ENCODE measurements at regions not wholly inside any gene's neighbourhood (a gene's known extent, or its start where the extent isn't known, plus 50 kb on each side); places are given as distances from the start of the nearest gene placed in this dataset.

DNA sequence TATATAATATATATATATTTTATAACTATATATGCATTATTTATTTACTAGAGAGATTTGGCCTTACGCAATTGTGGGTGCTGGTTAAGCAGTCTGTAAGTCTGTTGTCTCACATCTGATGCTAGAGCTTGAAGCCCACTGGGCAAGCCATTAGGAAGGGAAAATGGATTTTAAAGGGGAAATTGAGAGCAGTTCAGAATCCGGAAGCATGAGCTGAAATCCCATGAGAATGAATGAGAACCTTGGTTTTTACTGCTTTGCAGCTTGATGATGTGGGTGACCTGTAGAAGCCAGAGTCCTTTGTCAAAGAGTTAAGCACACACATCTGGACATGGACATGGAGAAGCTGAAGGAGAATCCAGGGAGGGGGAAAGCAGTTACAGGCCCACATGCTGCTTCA lies 220.8 kb upstream of the DAB1 start:
- H3K9me3 Mint-ChIP-seq (ENCODE audit: unreplicated experiment), result no peaks in the 10 kb centered on the region
- H3K4me3 Mint-ChIP-seq (ENCODE audit: unreplicated experiment), result no peak overlapping the region
- H3K36me3 Mint-ChIP-seq (ENCODE audit: unreplicated experiment), result no peaks in the 10 kb centered on the region
- DNase-seq (ENCODE audit: extremely low spot score, unreplicated experiment), result no peak
- H3K27me3 Mint-ChIP-seq (ENCODE audit: unreplicated experiment), result peaks cover 32% of the 10 kb centered on the region
- H3K27ac Mint-ChIP-seq (ENCODE audit: unreplicated experiment), result no peak overlapping the region
- TF ChIP-seq, protein P1, sequence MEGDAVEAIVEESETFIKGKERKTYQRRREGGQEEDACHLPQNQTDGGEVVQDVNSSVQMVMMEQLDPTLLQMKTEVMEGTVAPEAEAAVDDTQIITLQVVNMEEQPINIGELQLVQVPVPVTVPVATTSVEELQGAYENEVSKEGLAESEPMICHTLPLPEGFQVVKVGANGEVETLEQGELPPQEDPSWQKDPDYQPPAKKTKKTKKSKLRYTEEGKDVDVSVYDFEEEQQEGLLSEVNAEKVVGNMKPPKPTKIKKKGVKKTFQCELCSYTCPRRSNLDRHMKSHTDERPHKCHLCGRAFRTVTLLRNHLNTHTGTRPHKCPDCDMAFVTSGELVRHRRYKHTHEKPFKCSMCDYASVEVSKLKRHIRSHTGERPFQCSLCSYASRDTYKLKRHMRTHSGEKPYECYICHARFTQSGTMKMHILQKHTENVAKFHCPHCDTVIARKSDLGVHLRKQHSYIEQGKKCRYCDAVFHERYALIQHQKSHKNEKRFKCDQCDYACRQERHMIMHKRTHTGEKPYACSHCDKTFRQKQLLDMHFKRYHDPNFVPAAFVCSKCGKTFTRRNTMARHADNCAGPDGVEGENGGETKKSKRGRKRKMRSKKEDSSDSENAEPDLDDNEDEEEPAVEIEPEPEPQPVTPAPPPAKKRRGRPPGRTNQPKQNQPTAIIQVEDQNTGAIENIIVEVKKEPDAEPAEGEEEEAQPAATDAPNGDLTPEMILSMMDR (IDR thresholded peaks at IDR 0.05), result no peak
- no peaks in the 10 kb centered on the region for H3K4me1 Mint-ChIP-seq (ENCODE audit: unreplicated experiment)

DNA sequence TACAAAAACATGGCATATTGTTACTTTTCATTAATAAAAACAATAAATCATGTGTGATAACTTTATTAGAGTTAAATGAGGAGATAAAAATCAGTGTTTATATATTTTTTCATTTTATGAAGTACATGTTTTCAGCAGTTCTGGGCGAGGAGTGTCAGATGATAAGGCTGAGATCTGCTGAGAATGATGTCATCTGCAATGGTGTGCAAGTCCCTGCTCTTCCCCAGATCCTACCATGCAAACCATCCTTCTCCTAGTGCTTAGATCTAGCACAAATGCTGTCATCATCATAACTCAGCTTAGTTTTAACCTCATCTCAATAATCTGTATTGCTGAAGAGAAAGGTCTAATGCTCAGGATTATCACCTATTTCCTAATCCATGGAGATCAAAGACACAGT lies 214.4 kb upstream of the DAB1 start:
- H3K27me3 Mint-ChIP-seq (ENCODE audit: unreplicated experiment), result peaks cover 30% of the 10 kb centered on the region
- H3K4me1 Mint-ChIP-seq (ENCODE audit: unreplicated experiment), result no peaks in the 10 kb centered on the region

DNA sequence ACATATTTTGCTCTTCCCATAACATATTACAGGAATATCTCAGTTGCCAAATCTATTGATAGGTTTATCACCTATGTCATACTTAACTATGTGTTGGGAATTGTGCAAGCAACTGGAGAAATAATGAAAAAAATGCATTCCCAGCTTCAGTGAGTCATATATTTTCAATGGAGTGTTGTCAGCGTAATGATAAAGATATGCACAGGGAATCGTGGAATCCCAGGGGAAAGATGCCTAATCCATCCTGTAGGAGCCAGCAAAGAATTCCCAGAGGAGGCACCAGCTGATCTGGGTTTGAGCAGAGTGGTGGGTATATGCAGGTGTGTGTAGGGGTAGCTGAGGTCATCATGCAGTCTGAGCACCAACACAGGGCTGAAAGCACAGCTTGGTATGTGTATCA lies 213.3 kb upstream of the DAB1 start:
- no peak for DNase-seq (ENCODE audit: extremely low spot score, unreplicated experiment)

More for the DNA sequence above, 214.4 kb upstream of the DAB1 start:
- Mint-ChIP-seq H3K27ac (ENCODE audit: unreplicated experiment) (no peak overlapping the region), H3K4me3 (ENCODE audit: unreplicated experiment) (no peak overlapping the region), H3K9me3 (ENCODE audit: unreplicated experiment) (no peaks in the 10 kb centered on the region), H3K36me3 (ENCODE audit: unreplicated experiment) (no peaks in the 10 kb centered on the region)
- no peak for DNase-seq (ENCODE audit: extremely low spot score, unreplicated experiment)
- TF ChIP-seq, protein P1 (IDR thresholded peaks at IDR 0.05), result no peak

DNA sequence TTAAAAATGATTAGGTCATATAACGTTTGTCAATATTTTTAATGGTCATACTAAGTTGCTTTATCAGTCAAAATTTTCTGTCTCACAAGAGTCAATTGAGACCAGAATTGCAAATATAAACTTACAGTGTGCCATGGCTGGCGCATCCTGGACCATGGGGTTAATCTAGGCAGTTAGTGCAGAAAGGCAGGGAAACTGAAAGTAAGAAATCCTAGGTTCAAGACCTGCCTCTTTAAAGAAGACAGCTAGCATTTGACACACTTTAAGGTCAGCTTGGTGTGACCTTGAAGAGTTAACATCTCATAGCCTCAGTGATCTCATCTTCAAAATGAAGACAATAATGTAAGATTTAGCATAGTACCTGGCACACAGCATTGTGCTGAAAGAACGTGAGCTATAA lies 210.0 kb upstream of the DAB1 start:
- no peaks in the 10 kb centered on the region for H3K9me3 Mint-ChIP-seq (ENCODE audit: unreplicated experiment)
- peaks cover 1% of the 10 kb centered on the region for H3K4me1 Mint-ChIP-seq (ENCODE audit: unreplicated experiment)
- DNase-seq (ENCODE audit: extremely low spot score, unreplicated experiment), result no peak
- TF ChIP-seq, protein P1 (IDR thresholded peaks at IDR 0.05), result no peak
- H3K27me3 Mint-ChIP-seq (ENCODE audit: unreplicated experiment), result peaks cover 22% of the 10 kb centered on the region
- no peak overlapping the region for H3K27ac Mint-ChIP-seq (ENCODE audit: unreplicated experiment)
- no peaks in the 10 kb centered on the region for H3K36me3 Mint-ChIP-seq (ENCODE audit: unreplicated experiment)
- H3K4me3 Mint-ChIP-seq (ENCODE audit: unreplicated experiment), result no peak overlapping the region

More for the DNA sequence above, 213.3 kb upstream of the DAB1 start:
- Mint-ChIP-seq H3K4me1 (ENCODE audit: unreplicated experiment) (peaks cover 1% of the 10 kb centered on the region), H3K27me3 (ENCODE audit: unreplicated experiment) (peaks cover 33% of the 10 kb centered on the region), H3K27ac (ENCODE audit: unreplicated experiment) (no peak overlapping the region), H3K4me3 (ENCODE audit: unreplicated experiment) (no peak overlapping the region), H3K9me3 (ENCODE audit: unreplicated experiment) (no peaks in the 10 kb centered on the region), H3K36me3 (ENCODE audit: unreplicated experiment) (no peaks in the 10 kb centered on the region)
- TF ChIP-seq, protein P1 (IDR thresholded peaks at IDR 0.05), result no peak

DNA sequence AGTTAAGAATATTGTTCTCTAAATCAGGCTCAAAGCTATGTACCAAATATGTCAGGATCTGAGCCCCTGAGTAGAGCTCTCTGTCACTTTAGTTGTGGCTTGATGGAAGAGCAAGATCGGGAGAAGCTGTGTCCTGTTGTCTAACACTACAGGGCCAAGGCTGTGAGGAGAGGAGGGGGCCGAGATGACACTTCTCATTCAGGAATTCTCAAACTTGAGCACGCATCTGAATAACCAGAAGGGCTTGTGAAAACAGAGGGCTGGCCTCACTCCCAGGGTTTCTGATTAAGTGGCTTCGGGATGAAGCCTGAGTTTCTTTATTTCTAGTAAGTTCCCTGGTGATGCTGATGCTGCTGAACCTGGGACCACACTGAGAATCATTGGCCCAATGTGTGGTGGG lies 209.2 kb upstream of the DAB1 start:
- H3K36me3 Mint-ChIP-seq (ENCODE audit: unreplicated experiment), result no peaks in the 10 kb centered on the region
- H3K4me3 Mint-ChIP-seq (ENCODE audit: unreplicated experiment), result no peak overlapping the region
- no peak overlapping the region for H3K27ac Mint-ChIP-seq (ENCODE audit: unreplicated experiment)
- peaks cover 16% of the 10 kb centered on the region for H3K27me3 Mint-ChIP-seq (ENCODE audit: unreplicated experiment)
- H3K9me3 Mint-ChIP-seq (ENCODE audit: unreplicated experiment), result no peaks in the 10 kb centered on the region
- TF ChIP-seq, protein P1 (IDR thresholded peaks at IDR 0.05), result no peak
- DNase-seq (ENCODE audit: extremely low spot score, unreplicated experiment), result no peak
- peaks cover 1% of the 10 kb centered on the region for H3K4me1 Mint-ChIP-seq (ENCODE audit: unreplicated experiment)

Data from osteocyte (in vitro differentiated cells).